HG03354 (cell line): ENCODE measurements at regions not wholly inside any gene's neighbourhood (a gene's known extent, or its start where the extent isn't known, plus 50 kb on each side); places are given as distances from the start of the nearest gene placed in this dataset.
"Not testable (repeated sequence)": the region's sequence is repeated elsewhere in the genome, so short reads cannot be mapped to it uniquely, and the experiment has no call there.

Source experiments
- ATAC-seq: cut with Tn5 transposase; IDR thresholded peaks from one replicate; pipeline ENCODE4 v1.9.1; 2021; ENCODE audit warnings: mild to moderate bottlenecking; ENCODE audit not compliant: unreplicated experiment, poor library complexity, severe bottlenecking

DNA sequence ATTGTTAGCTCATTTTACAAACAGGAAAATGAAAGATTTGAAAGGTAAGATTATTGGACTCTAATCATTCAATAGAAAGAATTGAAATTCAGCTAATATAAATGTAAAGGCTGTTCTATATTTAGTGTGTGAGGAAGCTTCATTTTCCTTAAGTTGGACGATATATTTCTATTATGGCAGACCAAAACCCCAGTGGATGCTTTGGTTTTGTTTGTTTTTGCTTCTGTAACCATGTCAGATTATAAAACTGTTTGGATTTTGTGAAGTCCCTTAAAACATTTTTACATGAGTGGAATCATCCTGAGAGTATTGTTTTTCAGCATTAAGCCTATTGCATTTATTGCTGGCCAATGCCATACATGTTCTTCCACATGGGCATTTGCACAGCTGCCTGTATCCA lies 110.2 kb upstream of the ENPEP start:
- ATAC-seq = no peak

DNA sequence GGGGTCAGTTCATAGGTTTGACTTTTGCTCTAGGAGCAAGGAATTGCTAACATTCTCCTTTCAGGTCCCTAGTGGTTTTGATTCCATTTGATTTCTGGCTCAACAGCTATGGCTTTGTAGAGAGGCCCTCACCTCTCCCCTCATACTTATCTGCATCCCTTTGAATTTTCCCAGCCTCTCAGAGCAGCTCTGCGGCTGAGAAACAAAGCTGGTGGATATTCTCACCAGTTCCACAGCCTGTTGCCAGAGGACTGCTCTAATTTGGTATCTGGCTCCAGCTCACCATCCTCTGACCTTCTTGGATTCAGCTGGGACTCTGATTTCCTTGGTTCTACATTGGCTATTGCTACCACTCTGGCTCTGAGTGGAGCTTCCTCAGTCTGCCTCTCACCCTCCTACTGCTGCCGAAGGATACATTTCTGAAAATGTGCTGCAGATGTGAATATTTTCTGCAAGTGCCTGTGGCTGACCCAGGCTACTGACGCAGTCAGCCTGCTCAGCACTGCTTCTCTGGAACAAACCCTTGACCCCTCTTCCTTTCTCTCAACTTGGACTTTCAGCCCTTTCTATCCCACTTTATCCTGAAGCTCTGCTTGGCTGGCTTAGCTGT lies 110.9 kb upstream of the ENPEP start:
- ATAC-seq = no peak

DNA sequence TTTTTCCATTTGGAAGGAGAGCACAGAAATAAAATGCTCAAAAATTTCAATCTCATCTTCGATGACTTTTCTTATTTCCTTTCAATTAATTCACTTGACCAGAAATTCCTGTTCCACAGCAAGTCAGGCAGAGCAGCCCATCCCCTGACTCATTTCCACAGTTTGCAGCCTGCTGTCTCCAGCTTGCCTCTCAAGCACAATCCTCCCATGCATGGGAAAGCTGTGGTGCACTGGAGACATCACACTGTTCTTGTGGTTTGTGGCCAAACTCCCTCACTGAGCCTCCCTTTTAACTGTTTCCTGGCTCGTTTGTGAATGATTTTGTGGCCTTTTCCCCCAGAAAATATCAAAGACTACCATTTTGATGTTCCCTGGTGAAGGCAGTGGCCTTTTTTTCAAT lies 114.0 kb upstream of the ENPEP start:
- ATAC-seq = no peak

DNA sequence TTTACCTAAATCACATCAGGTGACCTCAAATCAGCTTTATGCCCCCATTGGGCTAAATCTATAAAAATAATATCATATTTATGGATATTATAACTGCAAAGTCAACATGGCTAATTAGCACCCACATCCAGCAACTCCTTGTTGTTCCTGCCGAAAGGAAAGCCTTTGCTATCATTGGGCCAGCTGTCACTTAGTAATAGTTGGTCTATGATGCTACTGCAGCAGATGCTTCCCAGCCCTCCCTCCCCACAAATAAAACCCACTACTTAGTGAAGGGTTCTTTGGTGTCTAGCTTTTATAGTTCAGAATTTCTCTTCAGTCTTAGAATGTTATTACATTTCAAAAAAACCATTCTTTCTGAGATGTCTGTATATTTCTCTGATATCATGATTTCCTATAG lies 116.9 kb upstream of the ENPEP start:
- ATAC-seq = no peak

DNA sequence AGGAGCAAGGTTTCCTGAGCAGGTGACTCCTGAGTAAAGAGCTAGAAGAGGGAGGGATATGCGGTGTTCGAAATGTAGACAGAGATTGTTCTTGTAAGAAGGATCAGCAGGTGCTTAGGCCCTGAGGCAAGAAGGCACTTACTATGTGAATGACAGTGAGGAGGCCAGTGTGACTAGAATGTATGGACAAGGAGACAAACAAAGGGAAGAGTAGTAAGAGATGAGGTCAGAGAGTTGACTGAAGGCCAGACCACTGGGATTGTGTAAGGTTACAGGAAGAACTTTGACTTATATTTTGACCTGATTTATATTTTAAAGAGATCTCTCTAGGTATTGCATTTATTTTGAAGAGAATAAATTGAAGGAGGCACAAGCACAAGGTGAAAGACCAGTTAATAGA lies 118.4 kb upstream of the ENPEP start:
- ATAC-seq = no peak

DNA sequence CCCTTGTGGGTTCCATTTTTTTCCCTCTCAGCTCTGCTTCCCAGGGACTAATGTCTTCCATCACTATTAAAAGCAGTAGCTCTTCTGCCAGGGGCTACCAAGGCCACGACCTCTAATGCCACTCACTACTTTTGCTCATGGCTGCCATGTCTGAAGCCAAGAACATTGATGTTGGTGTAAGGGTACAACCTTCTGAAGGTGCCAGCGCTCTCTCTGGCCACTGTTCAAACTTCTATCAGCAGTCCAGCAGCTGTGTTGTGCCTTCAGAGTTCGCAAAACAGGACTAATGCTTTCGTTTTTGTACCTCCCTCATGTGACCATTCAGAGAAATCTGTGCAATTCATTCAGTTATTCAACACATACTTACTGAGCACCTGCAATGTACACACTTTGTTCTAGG lies 121.5 kb upstream of the ENPEP start:
- no peak for ATAC-seq

DNA sequence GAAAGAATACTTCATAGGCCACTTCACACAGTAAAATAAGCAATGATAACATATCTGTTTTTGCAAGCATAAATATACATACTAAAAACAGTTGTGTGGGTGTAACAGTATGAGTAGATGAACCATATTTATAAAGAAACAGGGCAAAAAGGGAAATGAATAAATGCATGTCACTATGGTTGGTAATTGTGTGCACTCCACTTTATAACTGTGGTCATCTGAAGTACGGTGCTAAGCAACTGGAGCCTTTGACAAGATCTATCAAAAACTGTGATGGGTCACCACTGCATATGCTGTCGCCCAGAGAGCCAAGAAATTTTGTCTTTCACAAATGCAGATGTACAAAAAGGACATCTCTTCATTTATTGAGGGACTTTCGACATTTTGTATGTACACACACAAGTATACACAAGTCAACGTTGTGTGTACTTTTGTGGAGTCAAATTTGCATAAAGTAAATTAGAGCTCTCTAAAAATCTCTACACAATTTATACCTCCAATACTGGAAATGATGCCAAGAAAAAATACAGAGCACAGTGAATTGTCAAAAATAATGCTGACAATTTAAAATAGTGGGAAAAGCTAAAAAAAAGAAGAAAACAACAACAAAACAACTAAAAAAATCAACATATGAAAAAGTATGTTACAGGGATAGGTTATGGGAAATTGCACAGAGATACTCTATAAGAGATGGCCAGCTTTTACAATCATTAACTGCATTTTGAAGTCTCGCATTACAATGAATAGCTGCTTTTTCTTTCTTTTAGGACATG lies 123.1 kb upstream of the ENPEP start:
- no peak for ATAC-seq

DNA sequence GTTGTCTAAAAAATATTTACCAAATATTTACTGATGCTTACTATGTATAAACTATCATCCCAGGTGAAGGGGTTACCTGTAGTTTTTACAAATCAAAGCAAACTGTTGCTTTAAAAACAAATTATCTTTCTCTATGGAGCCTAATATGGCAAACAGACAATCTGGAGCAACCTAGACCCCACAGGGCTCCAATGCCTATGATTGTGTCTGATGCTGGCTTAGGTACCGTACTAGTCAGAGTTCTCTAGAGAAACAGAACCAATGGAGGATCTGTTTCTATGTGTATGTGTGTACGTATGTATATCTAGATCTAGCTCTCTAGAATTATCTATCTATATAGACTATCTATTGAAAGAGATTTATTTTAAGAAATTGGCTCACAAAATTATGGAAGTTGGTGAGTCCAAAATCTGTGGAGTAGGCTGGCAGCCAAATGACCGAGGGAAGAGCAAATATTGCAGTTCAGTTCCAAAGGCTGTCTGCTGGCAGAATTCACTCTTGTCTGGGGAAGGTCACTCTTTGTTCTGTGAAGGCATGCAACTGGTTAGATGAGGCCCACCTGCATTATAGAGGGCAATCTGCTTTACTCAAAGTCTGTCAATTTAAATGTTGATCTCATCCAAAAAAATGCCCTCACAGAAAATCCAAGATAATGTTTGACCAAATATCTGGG lies 127.1 kb upstream of the ENPEP start:
- ATAC-seq = no peak

DNA sequence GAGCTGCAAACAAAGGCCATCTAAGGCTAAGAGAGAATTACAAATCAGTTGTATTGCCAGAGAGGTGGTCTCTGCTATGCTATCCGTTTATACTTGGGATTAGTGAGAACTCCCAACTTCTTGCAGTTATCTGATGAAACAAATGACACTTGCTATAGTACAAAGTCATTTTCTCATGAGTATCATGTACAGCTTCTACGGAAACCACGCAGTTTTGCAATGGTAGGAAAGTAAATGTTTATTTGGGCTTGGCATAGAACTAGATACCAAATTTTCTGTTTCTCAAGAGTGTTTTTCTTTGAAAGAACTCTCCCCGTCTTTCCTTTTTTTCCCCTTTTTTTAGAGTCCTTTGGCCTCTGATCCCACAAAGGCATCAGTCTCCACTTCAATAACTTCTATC lies 128.2 kb upstream of the ENPEP start:
- no peak for ATAC-seq

DNA sequence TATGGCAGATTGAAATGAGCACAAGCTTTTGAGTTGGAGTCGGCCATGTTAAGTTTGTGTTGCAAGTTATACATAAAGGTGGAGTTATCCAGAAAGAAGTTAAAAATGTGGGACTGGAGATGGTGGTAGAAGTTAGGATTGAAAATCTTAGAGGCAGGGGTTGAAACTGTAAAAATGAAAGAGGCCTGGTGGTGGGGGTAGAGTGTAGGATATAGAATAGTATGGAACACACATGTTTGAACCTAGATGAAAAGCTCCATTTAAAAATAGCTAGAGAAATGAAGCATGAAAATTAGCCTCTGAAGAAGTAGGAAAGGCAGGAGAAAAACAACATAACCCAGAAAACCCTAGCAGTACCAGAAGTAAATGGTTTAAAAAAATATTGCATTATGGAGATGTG lies 131.8 kb upstream of the ENPEP start:
- ATAC-seq = no peak

- no peak for ATAC-seq
These were observed 132.4 kb upstream of the ENPEP start for GRCh38 chr4:110343534-110343933.

GRCh38 chr4:110341118-110341517 lies 134.8 kb upstream of the ENPEP start:
- peak; percentile 77 for ATAC-seq

DNA sequence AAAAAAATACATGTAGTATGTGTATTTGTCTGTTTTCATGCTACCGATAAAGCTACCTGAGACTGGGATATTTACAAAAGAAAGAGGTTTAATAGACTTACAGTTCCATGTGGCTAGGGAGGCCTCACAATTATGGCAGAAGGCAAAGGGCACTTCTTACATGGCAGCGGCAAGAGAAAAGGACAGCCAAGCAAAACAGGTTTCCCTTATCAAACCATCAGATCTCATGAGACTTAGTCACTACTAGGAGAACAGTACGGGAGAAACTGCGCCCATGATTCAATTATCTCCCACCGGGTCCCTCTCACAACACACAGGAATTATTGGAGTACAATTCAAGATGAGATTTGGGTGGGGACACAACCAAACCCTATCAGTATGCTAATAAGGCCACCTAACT lies 137.0 kb upstream of the ELOVL6 start:
- no peak for ATAC-seq

DNA sequence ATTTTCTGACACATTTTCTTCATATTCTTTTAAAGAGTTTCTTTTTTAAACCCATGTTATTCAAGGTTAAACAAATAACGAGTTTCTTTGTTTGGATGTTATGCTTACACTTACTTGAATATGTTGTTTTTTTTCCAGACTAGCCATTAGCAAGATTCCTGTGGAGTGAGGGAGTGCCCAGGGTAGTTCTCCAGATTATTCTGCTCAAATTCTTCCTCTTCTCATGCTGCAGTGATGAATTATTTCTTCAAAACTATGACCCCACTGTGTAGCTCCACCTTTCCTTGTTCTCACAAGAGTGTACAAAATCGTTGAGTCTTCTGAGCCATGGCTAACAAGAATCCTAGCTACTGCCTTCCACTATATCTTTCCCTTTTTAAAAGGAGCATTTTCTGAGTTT lies 134.1 kb upstream of the ELOVL6 start:
- ATAC-seq = no peak

- not testable (repeated sequence) for ATAC-seq
These were observed 128.0 kb upstream of the ELOVL6 start for GRCh38 chr4:110326426-110326825.

- peak; percentile 68 for ATAC-seq
These were observed 112.4 kb upstream of the ELOVL6 start for GRCh38 chr4:110310795-110311194.

- no peak for ATAC-seq
These were observed 111.3 kb upstream of the ELOVL6 start for GRCh38 chr4:110309675-110310074.

DNA sequence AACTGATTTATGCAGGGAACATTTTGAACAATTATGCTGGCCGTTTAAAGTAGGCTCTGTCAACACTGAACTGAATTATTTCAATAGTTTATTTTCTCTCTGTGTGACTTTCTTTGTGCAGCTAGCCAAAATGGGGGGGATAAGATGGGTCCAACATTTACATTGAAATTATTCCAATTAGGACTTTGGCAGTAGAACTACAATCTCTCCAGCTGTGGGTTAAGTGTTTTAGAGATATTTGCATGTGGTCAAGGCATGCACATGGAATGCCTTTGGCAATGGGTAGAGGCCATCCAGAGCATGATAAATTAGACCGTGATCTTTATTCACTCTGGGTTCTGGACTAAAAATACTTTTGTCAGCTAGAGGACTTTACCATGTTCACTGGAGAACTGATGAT lies 107.9 kb upstream of the ELOVL6 start:
- ATAC-seq = no peak

- no peak for ATAC-seq
These were observed 107.0 kb upstream of the ELOVL6 start for GRCh38 chr4:110305455-110305854.

GRCh38 chr4:110296892-110297291 lies 98.5 kb upstream of the ELOVL6 start:
- peak; percentile 75 for ATAC-seq

GRCh38 chr4:110294165-110294564 lies 95.8 kb upstream of the ELOVL6 start:
- no peak for ATAC-seq
